ENCODE measurements at regions not wholly inside any gene's neighbourhood (a gene's known extent, or its start where the extent isn't known, plus 50 kb on each side); places are given as distances from the start of the nearest gene placed in this dataset.

DNA sequence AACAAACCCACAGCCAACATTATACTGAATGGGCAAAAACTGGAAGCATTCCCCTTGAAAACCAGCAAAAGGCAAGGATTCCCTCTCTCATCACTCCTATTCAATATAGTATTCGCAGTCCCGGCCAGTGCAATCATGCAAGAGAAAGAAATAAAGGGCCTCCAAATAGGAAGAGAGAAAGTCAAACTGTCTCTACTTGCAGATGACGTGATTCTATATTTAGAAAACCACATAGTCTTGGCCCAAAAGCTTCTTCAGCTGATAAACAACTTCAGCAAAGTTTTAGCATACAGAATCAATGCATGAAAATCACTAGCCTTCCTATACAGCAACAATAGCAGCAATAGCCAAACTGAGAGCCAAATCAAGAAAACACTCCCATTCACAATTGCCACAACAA, 333.7 kb upstream of the EDIL3 start:
- 48% methylated on average over 3 of the region's 3 CpGs for WGBS (ENCODE audit: insufficient coverage, insufficient replicate concordance, low lambda C conversion rate, missing lambda C conversion rate)
- no peak overlapping the region for H3K27ac ChIP-seq (ENCODE audit: control insufficient read depth, insufficient read depth)
- in situ Hi-C loops (cut with MboI) (no loop called here), intact Hi-C loops (cut with micrococcal nuclease; ENCODE audit: unreplicated experiment) (no loop called here)
- ChIA-PET CTCF (no interaction called here), SMC1A (ENCODE audit: uncharacterized antibody, unreplicated experiment) (interaction anchor here (1.0 to 1.1 kb wide), 3 partner anchors 10 to 312 kb away, joined by 3 read pairs; no protein-coding TSS in a partner anchor), RAD21 (ENCODE audit: unreplicated experiment) (no interaction called here), POLR2A (no interaction called here)
- no peak overlapping the region for H3K4me3 ChIP-seq
- no TSS peak for BruUV-seq (replicated peaks)
- no peak for DNase-seq (ENCODE audit: low read depth, low spot score)
- no peak for FAIRE-seq
- H3K27me3 ChIP-seq (replicated peaks in 1 of 2; ENCODE audit: control insufficient read depth in 2 of 2, insufficient read depth in 2 of 2, low read length in 1 of 2): no peaks in the 10 kb centered on the region
- H3K36me3 ChIP-seq (ENCODE audit: control insufficient read depth in 2 of 2, insufficient read depth in 2 of 2, low read length in 1 of 2): no peaks in the 10 kb centered on the region
- ATAC-seq: peak; percentile 53
- no peaks in the 10 kb centered on the region for H3K9me3 ChIP-seq (replicated peaks; ENCODE audit: control insufficient read depth, insufficient read depth, low read length)
- no peaks in the 10 kb centered on the region for H3K79me2 ChIP-seq (ENCODE audit: control insufficient read depth, insufficient read depth, low read length)
- H3K4me2 ChIP-seq (ENCODE audit: control insufficient read depth, insufficient read depth): no peak overlapping the region
- H2AFZ ChIP-seq (ENCODE audit: control insufficient read depth, low read depth, low read length): no peak overlapping the region
- no peak overlapping the region for H3K9ac ChIP-seq (ENCODE audit: control insufficient read depth, insufficient read depth, low read length)
- TF ChIP-seq, protein P1, sequence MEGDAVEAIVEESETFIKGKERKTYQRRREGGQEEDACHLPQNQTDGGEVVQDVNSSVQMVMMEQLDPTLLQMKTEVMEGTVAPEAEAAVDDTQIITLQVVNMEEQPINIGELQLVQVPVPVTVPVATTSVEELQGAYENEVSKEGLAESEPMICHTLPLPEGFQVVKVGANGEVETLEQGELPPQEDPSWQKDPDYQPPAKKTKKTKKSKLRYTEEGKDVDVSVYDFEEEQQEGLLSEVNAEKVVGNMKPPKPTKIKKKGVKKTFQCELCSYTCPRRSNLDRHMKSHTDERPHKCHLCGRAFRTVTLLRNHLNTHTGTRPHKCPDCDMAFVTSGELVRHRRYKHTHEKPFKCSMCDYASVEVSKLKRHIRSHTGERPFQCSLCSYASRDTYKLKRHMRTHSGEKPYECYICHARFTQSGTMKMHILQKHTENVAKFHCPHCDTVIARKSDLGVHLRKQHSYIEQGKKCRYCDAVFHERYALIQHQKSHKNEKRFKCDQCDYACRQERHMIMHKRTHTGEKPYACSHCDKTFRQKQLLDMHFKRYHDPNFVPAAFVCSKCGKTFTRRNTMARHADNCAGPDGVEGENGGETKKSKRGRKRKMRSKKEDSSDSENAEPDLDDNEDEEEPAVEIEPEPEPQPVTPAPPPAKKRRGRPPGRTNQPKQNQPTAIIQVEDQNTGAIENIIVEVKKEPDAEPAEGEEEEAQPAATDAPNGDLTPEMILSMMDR (IDR thresholded peaks at IDR 0.05 in 2 of 3, conservative IDR thresholded peaks at IDR 0.05 in 1 of 3; ENCODE audit: control insufficient read depth in 2 of 3, extremely low read depth in 1 of 3, insufficient read depth in 1 of 3, low read depth in 3 of 3, low read length in 3 of 3): no peak
- peak; percentile 49; the same call in 1 of the 2 replicates for TF ChIP-seq ATF7 (IDR thresholded peaks at IDR 0.05; ENCODE audit: low read depth)
- H4K20me1 ChIP-seq (ENCODE audit: control insufficient read depth, insufficient read depth): no peaks in the 10 kb centered on the region
- no peaks in the 10 kb centered on the region for H3K4me1 ChIP-seq (ENCODE audit: control insufficient read depth, insufficient read depth, low read length)

DNA sequence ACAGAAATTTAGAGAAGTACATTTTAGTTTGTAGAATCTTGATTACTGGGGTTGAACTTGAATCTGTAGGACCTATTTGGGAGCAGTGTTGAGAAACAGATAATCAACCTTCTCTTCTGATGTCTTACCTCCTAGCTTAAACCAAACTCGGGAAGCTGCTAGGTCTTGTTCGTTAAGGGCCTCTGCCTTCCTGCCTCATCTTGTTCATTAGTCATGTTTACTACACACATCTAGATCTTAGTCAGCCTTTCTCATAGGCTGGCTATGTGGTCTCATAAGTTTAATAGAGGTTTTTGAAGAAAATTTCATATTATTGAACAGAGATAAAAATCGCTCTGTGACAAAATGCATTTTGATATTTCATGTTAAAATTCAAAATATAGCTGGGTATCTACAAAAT, 331.0 kb upstream of the EDIL3 start:
- POLR2A ChIA-PET: no interaction called here

More for the DNA sequence above, 331.0 kb upstream of the EDIL3 start:
- intact Hi-C loops (cut with micrococcal nuclease; ENCODE audit: unreplicated experiment): no loop called here
- CTCF ChIA-PET: interaction anchor here (0.6 to 0.9 kb wide), 2 partner anchors 34 to 1068 kb away, joined by 3 read pairs; no protein-coding TSS in a partner anchor
- no peaks in the 10 kb centered on the region for H4K20me1 ChIP-seq (ENCODE audit: control insufficient read depth, insufficient read depth)
- H3K9ac ChIP-seq (ENCODE audit: control insufficient read depth, insufficient read depth, low read length): no peak overlapping the region
- H3K4me2 ChIP-seq (ENCODE audit: control insufficient read depth, insufficient read depth): no peak overlapping the region
- H3K4me3 ChIP-seq: no peak overlapping the region
- no peaks in the 10 kb centered on the region for H3K27me3 ChIP-seq (replicated peaks in 1 of 2; ENCODE audit: control insufficient read depth in 2 of 2, insufficient read depth in 2 of 2, low read length in 1 of 2)
- DNase-seq (ENCODE audit: low read depth, low spot score): no peak
- SMC1A ChIA-PET (ENCODE audit: uncharacterized antibody, unreplicated experiment): no interaction called here
- no peaks in the 10 kb centered on the region for H3K9me3 ChIP-seq (replicated peaks; ENCODE audit: control insufficient read depth, insufficient read depth, low read length)
- H3K27ac ChIP-seq (ENCODE audit: control insufficient read depth, insufficient read depth): no peak overlapping the region
- no peak for FAIRE-seq
- no peaks in the 10 kb centered on the region for H3K79me2 ChIP-seq (ENCODE audit: control insufficient read depth, insufficient read depth, low read length)
- H3K36me3 ChIP-seq (ENCODE audit: control insufficient read depth in 2 of 2, insufficient read depth in 2 of 2, low read length in 1 of 2): no peaks in the 10 kb centered on the region
- BruUV-seq (replicated peaks): no TSS peak
- RAD21 ChIA-PET (ENCODE audit: unreplicated experiment): no interaction called here
- ATAC-seq: peak; percentile 81
- in situ Hi-C loops (cut with MboI): no loop called here
- TF ChIP-seq SPI1 (IDR thresholded peaks at IDR 0.05; ENCODE audit: borderline replicate concordance, insufficient read depth, low read depth, low read length) (no peak), BACH1 (IDR thresholded peaks at IDR 0.05; ENCODE audit: borderline replicate concordance) (no peak), TAF1 (IDR thresholded peaks at IDR 0.05; ENCODE audit: borderline replicate concordance, low read depth, low read length) (no peak), POLR2A (IDR thresholded peaks at IDR 0.05; ENCODE audit: low read depth, low read length) (no peak)
- TF ChIP-seq, protein P2, sequence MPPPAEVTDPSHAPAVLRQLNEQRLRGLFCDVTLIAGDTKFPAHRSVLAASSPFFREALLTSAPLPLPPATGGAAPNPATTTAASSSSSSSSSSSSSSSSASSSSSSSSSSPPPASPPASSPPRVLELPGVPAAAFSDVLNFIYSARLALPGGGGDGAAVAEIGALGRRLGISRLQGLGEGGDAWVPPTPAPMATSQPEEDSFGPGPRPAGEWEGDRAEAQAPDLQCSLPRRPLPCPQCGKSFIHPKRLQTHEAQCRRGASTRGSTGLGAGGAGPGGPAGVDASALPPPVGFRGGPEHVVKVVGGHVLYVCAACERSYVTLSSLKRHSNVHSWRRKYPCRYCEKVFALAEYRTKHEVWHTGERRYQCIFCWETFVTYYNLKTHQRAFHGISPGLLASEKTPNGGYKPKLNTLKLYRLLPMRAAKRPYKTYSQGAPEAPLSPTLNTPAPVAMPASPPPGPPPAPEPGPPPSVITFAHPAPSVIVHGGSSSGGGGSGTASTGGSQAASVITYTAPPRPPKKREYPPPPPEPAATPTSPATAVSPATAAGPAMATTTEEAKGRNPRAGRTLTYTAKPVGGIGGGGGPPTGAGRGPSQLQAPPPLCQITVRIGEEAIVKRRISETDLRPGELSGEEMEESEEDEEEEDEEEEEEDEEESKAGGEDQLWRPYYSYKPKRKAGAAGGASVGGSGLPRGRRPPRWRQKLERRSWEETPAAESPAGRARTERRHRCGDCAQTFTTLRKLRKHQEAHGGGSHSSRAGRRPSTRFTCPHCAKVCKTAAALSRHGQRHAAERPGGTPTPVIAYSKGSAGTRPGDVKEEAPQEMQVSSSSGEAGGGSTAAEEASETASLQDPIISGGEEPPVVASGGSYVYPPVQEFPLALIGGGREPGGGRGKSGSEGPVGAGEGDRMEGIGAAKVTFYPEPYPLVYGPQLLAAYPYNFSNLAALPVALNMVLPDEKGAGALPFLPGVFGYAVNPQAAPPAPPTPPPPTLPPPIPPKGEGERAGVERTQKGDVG (CRISPR knock-in tag; IDR thresholded peaks at IDR 0.05): no peak
- TF ChIP-seq, protein P3, sequence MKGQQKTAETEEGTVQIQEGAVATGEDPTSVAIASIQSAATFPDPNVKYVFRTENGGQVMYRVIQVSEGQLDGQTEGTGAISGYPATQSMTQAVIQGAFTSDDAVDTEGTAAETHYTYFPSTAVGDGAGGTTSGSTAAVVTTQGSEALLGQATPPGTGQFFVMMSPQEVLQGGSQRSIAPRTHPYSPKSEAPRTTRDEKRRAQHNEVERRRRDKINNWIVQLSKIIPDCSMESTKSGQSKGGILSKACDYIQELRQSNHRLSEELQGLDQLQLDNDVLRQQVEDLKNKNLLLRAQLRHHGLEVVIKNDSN (IDR thresholded peaks at IDR 0.05; ENCODE audit: borderline replicate concordance, extremely low read length, insufficient read depth, low read depth, low read length): no peak
- no peaks in the 10 kb centered on the region for H3K4me1 ChIP-seq (ENCODE audit: control insufficient read depth, insufficient read depth, low read length)
- 21% methylated on average over 3 of the region's 3 CpGs for WGBS (ENCODE audit: insufficient coverage, insufficient replicate concordance, low lambda C conversion rate, missing lambda C conversion rate)
- no peak overlapping the region for H2AFZ ChIP-seq (ENCODE audit: control insufficient read depth, low read depth, low read length)
